DMS53 treated with DMSO at 0.1 percent for 48 hours (cell line): ENCODE measurements at regions not wholly inside any gene's neighbourhood (a gene's known extent, or its start where the extent isn't known, plus 50 kb on each side); places are given as distances from the start of the nearest gene placed in this dataset.

Experiments
- DNase-seq: peaks from one replicate; lab custom pipeline; 2025; ENCODE audit not compliant: unreplicated experiment; lab: John Stamatoyannopoulos, UW

GRCh38 chr20:53750827-53751619, 157.4 kb upstream of the ZNF217 start:
- DNase-seq = no peak

GRCh38 chr20:53749499-53749898, 155.9 kb upstream of the ZNF217 start:
- no peak for DNase-seq

GRCh38 chr20:53748821-53749421, 155.3 kb upstream of the ZNF217 start:
- no peak for DNase-seq

- DNase-seq = no peak
Observed at GRCh38 chr20:53748176-53748575, 154.5 kb upstream of the ZNF217 start.

- no peak for DNase-seq
Observed at GRCh38 chr20:53743607-53744260, 150.1 kb upstream of the ZNF217 start.

GRCh38 chr20:53742685-53743081, 149.0 kb upstream of the ZNF217 start:
- DNase-seq = no peak

GRCh38 chr20:53741726-53742028, 148.0 kb upstream of the ZNF217 start:
- no peak for DNase-seq

GRCh38 chr20:53739799-53740785, 146.5 kb upstream of the ZNF217 start:
- no peak for DNase-seq

GRCh38 chr20:53738945-53739798, 145.5 kb upstream of the ZNF217 start:
- DNase-seq = no peak

GRCh38 chr20:53738039-53738944, 144.7 kb upstream of the ZNF217 start:
- DNase-seq = peak; percentile 63

GRCh38 chr20:53737396-53738038, 143.9 kb upstream of the ZNF217 start:
- DNase-seq = no peak

GRCh38 chr20:53736757-53737395, 143.2 kb upstream of the ZNF217 start:
- DNase-seq = no peak

GRCh38 chr20:53736122-53736756, 142.6 kb upstream of the ZNF217 start:
- DNase-seq = no peak

GRCh38 chr20:53735536-53736050, 142.0 kb upstream of the ZNF217 start:
- DNase-seq = no peak

GRCh38 chr20:53734006-53734688, 140.5 kb upstream of the ZNF217 start:
- no peak for DNase-seq

- DNase-seq = no peak
Observed at GRCh38 chr20:53731595-53731994, 138.0 kb upstream of the ZNF217 start.

- no peak for DNase-seq
Observed at GRCh38 chr20:53728359-53728758, 134.7 kb upstream of the ZNF217 start.
